OCI-LY3 (cell line): ENCODE measurements at regions not wholly inside any gene's neighbourhood (a gene's known extent, or its start where the extent isn't known, plus 50 kb on each side); places are given as distances from the start of the nearest gene placed in this dataset.

Experiments used
- EZH2phosphoT487 ChIP-seq: fragments of 200-600 bp; shearing (Covaris generic); IDR thresholded peaks from 2 replicates; pipeline ENCODE4 v1.6.1; 2018; ENCODE audit warnings: antibody characterized with exemption, mixed run types, low read depth
- TF ChIP-seq, protein P1 (sequence below): fragments of 200-600, 300-600 bp; sonication (generic); IDR thresholded peaks from 2 replicates; pipeline ENCODE4 v1.5.1; 2014; ENCODE audit warnings: antibody characterized with exemption, low read length, low read depth

DNA sequence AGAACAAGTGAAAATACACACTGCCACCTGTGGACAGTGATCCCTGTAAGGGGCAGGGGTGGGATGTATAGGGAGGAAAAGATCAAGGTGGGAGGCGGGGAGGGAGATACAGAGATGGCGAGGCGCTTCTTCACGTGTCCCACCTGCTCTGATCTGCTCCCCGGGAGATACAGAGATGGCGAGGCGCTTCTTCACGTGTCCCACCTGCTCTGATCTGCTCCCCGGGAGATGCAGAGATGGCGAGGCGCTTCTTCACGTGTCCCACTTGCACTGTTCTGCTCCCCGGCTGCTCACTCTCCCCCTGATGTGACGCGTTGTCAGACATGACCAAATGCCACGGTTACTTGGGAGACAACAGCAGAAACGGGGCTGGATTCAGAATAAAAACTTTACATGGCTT is 308.3 kb upstream of the SHH start:
- TF ChIP-seq, protein P1, sequence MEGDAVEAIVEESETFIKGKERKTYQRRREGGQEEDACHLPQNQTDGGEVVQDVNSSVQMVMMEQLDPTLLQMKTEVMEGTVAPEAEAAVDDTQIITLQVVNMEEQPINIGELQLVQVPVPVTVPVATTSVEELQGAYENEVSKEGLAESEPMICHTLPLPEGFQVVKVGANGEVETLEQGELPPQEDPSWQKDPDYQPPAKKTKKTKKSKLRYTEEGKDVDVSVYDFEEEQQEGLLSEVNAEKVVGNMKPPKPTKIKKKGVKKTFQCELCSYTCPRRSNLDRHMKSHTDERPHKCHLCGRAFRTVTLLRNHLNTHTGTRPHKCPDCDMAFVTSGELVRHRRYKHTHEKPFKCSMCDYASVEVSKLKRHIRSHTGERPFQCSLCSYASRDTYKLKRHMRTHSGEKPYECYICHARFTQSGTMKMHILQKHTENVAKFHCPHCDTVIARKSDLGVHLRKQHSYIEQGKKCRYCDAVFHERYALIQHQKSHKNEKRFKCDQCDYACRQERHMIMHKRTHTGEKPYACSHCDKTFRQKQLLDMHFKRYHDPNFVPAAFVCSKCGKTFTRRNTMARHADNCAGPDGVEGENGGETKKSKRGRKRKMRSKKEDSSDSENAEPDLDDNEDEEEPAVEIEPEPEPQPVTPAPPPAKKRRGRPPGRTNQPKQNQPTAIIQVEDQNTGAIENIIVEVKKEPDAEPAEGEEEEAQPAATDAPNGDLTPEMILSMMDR: no peak
- no peak for TF ChIP-seq EZH2phosphoT487
